ENCODE measurements at regions not wholly inside any gene's neighbourhood (a gene's known extent, or its start where the extent isn't known, plus 50 kb on each side); places are given as distances from the start of the nearest gene placed in this dataset.

DNA sequence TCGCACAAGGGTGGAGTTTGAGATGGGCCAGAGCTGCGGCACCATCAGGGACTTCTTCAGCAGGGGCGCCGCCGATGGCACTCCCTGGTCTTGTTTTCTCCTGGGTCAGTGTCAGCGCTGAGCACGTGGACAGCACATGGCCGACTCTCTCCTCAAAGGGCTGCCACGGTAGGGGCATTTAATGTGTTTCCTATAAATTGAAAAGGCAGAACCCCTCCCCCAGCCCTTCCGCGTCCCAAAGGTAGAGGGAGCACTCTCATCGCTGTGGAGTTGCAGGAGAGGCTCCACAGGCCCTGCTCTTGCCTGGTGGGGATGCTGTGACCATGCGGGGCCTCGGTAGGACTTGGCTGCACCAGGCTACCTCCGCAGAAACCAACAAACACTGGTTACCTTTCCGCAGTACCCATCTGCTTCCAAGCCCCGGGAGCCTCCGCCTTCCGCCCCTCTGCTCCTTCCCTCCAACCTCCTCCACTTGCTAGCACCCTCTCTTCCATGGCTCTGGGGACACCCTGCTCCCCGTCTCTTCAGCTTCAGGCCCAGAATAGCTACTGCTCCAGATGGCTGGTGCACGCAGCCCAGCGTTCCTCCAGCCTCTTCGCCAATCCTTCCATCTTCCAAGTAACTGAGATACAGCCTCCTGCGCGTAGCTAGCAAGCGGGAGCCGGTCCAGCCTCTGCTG lies 166.3 kb upstream of the ADCY1 start:
- Histone ChIP-seq H3K27ac (ENCODE audit: low read depth, low read length) (no peak overlapping the region), H3K36me3 (ENCODE audit: insufficient read depth, low read length) (no peaks in the 10 kb centered on the region), H3K4me3 (ENCODE audit: low read length) (no peak overlapping the region), H3K9ac (ENCODE audit: low read depth, low read length) (no peak overlapping the region), H3K4me1 (ENCODE audit: insufficient read depth, low read length) (no peaks in the 10 kb centered on the region), H3K9me3 (ENCODE audit: insufficient read depth, low read depth, low read length) (0 out of 2 replicates have a peak, but pooled peaks cover 11% of the 10 kb centered on the region), H3K27me3 (ENCODE audit: insufficient read depth, low read length) (no peaks in the 10 kb centered on the region)
- 84% methylated on average over 27 of the region's 27 CpGs for WGBS

DNA sequence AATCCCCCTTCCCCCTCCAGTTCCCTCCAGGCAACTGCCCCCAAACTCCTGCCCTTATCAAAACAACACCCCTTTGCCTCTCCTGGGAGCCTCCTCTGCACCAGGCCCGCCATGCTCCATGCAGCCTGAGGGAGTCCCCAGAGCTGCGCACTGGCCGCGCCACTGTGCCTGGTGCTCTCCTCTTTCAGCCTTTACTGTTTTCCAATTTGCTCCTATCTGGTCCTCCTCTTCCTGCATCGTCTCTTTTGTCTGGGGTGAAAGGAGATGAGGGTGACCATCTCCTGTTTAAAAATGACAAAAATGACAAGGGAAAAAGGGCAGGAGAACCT lies 165.8 kb upstream of the ADCY1 start:
- H3K9me3 ChIP-seq (ENCODE audit: insufficient read depth, low read depth, low read length) = 0 out of 2 replicates have a peak, but pooled peaks cover 11% of the 10 kb centered on the region
- no peaks in the 10 kb centered on the region for H3K36me3 ChIP-seq (ENCODE audit: insufficient read depth, low read length)
- WGBS = 96% methylated on average over 5 of the region's 5 CpGs
- no peak overlapping the region for H3K4me3 ChIP-seq (ENCODE audit: low read length)
- no peak overlapping the region for H3K27ac ChIP-seq (ENCODE audit: low read depth, low read length)
- H3K4me1 ChIP-seq (ENCODE audit: insufficient read depth, low read length) = no peaks in the 10 kb centered on the region
- no peak overlapping the region for H3K9ac ChIP-seq (ENCODE audit: low read depth, low read length)
- no peaks in the 10 kb centered on the region for H3K27me3 ChIP-seq (ENCODE audit: insufficient read depth, low read length)

DNA sequence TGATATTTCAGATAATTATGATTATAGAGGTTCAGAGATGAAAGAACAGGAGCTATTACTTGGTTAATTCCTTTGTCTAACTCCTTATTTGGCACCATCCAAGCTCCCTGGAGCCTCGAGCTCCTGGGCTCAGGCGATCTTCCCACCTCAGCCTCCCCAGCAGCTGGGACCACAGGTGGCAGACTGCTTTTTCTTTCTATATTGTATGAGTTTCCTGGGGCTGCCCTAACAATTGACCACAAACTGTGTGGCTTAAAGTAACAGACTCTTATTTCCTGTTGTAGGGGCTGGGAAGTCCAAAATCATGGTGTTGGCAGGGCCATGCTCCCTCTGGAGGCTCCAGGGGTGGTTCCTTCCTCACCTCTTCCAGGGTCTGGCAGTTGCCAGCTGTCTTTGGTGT lies 163.3 kb upstream of the ADCY1 start:
- 93% methylated on average over 2 of the region's 2 CpGs for WGBS
- Histone ChIP-seq H3K27me3 (ENCODE audit: insufficient read depth, low read length) (no peaks in the 10 kb centered on the region), H3K4me1 (ENCODE audit: insufficient read depth, low read length) (no peaks in the 10 kb centered on the region), H3K9me3 (ENCODE audit: insufficient read depth, low read depth, low read length) (0 out of 2 replicates have a peak, but pooled peaks cover 11% of the 10 kb centered on the region), H3K4me3 (ENCODE audit: low read length) (no peak overlapping the region), H3K27ac (ENCODE audit: low read depth, low read length) (no peak overlapping the region), H3K36me3 (ENCODE audit: insufficient read depth, low read length) (no peaks in the 10 kb centered on the region), H3K9ac (ENCODE audit: low read depth, low read length) (no peak overlapping the region)

GRCh38 chr7:45413419-45413818 lies 160.7 kb upstream of the ADCY1 start:
- no peaks in the 10 kb centered on the region for H3K27me3 ChIP-seq (ENCODE audit: insufficient read depth, low read length)
- H3K9ac ChIP-seq (ENCODE audit: low read depth, low read length) = no peak overlapping the region
- no peaks in the 10 kb centered on the region for H3K4me1 ChIP-seq (ENCODE audit: insufficient read depth, low read length)
- H3K4me3 ChIP-seq (ENCODE audit: low read length) = no peak overlapping the region
- WGBS = 89% methylated on average over 3 of the region's 3 CpGs
- H3K9me3 ChIP-seq (ENCODE audit: insufficient read depth, low read depth, low read length) = 0 out of 2 replicates have a peak, but pooled peaks cover 11% of the 10 kb centered on the region
- no peak overlapping the region for H3K27ac ChIP-seq (ENCODE audit: low read depth, low read length)
- H3K36me3 ChIP-seq (ENCODE audit: insufficient read depth, low read length) = no peaks in the 10 kb centered on the region

GRCh38 chr7:45414226-45414625 lies 159.9 kb upstream of the ADCY1 start:
- Histone ChIP-seq H3K9ac (ENCODE audit: low read depth, low read length) (no peak overlapping the region), H3K27ac (ENCODE audit: low read depth, low read length) (no peak overlapping the region), H3K27me3 (ENCODE audit: insufficient read depth, low read length) (no peaks in the 10 kb centered on the region), H3K36me3 (ENCODE audit: insufficient read depth, low read length) (no peaks in the 10 kb centered on the region), H3K4me3 (ENCODE audit: low read length) (no peak overlapping the region), H3K9me3 (ENCODE audit: insufficient read depth, low read depth, low read length) (0 out of 2 replicates have a peak, but pooled peaks cover 11% of the 10 kb centered on the region), H3K4me1 (ENCODE audit: insufficient read depth, low read length) (no peaks in the 10 kb centered on the region)
- 95% methylated on average over 4 of the region's 4 CpGs for WGBS

DNA sequence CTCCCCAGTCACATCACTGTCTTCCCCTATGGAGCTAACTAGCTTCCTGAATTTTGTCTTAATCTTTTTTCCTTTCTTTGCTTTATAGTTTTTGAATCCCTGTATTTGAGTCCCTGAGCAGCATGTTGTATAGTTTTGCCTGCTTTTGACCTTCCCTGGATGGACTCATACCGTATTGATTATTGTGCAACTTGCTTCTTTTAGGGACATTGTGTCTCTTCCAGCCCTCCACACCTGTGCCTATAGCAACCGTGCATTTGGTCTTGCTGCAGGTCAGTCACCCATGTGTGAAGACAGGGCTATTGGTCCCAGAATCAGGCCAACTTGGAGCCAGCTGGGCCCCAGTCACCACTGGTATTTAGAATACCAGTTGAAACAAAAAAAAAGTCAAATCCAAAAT lies 158.9 kb upstream of the ADCY1 start:
- Histone ChIP-seq H3K27ac (ENCODE audit: low read depth, low read length) (no peak overlapping the region), H3K9me3 (ENCODE audit: insufficient read depth, low read depth, low read length) (0 out of 2 replicates have a peak, but pooled peaks cover 11% of the 10 kb centered on the region), H3K36me3 (ENCODE audit: insufficient read depth, low read length) (no peaks in the 10 kb centered on the region), H3K4me1 (ENCODE audit: insufficient read depth, low read length) (no peaks in the 10 kb centered on the region), H3K4me3 (ENCODE audit: low read length) (no peak overlapping the region), H3K27me3 (ENCODE audit: insufficient read depth, low read length) (no peaks in the 10 kb centered on the region), H3K9ac (ENCODE audit: low read depth, low read length) (no peak overlapping the region)
- 95% methylated on average over 2 of the region's 2 CpGs for WGBS

DNA sequence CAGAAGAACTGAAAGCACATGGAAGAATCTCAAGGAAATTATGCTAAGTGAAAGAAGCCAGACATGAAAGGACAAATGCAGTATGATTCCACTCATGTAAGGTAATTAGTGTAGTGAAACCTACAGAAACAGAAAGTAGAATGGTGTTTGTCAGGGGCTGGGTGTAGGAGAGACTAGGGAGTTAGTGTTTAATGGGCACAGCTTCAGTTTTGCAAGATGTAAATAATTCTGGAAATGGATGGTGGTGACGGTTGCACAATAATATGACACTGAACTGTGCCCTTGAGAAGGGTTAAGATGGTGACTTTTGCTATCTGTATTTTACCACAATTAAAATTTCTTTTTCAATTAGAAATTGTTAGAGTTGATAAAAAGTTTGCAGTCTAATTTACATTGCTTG lies 157.3 kb upstream of the ADCY1 start:
- Histone ChIP-seq H3K36me3 (ENCODE audit: insufficient read depth, low read length) (no peaks in the 10 kb centered on the region), H3K4me3 (ENCODE audit: low read length) (no peak overlapping the region), H3K27ac (ENCODE audit: low read depth, low read length) (no peak overlapping the region), H3K9ac (ENCODE audit: low read depth, low read length) (no peak overlapping the region), H3K4me1 (ENCODE audit: insufficient read depth, low read length) (no peaks in the 10 kb centered on the region), H3K27me3 (ENCODE audit: insufficient read depth, low read length) (no peaks in the 10 kb centered on the region), H3K9me3 (ENCODE audit: insufficient read depth, low read depth, low read length) (0 out of 2 replicates have a peak, but pooled peaks cover 3% of the 10 kb centered on the region)
- WGBS = 94% methylated on average over 1 of the region's 1 CpG

DNA sequence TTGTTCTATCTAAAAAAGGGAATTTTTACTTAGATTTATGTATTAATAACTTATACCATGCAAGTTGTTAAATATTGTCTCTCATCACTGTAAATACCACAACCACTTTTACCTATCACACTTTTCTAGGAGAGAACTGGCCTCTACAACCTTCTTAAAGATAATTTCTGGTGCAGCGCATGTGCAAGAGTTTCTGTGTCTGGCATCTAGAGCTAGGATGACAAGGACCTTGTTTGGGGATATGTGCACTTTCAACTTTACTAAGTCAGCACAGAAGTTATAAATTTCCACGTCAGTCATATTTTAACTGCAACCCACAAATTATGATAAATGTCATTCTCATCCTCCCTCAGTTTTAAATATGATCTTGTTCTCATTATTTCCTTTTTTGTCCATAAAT lies 156.9 kb upstream of the ADCY1 start:
- Histone ChIP-seq H3K27me3 (ENCODE audit: insufficient read depth, low read length) (no peaks in the 10 kb centered on the region), H3K36me3 (ENCODE audit: insufficient read depth, low read length) (no peaks in the 10 kb centered on the region)
- WGBS = 94% methylated on average over 2 of the region's 2 CpGs

DNA sequence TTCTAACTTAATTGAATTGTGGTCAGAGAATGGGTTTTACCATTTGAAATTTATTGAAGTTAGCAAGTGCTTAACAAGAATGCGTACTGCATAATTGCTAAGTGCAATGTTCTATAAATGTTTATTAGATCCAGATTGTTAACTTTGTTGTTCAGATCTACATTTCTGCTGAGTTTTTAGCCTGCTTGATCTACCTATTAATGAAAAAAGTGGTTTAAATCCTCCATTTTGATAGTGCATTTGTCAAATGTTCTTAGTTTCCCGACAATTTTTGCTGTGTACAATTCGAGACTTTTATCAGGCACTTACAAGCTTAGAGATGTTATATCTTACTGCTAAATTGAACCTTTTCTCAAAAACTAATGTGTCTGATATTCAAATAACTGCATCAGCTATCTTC lies 156.4 kb upstream of the ADCY1 start:
- no peak overlapping the region for H3K9ac ChIP-seq (ENCODE audit: low read depth, low read length)

More for the DNA sequence above, 156.9 kb upstream of the ADCY1 start:
- Histone ChIP-seq H3K27ac (ENCODE audit: low read depth, low read length) (no peak overlapping the region), H3K4me1 (ENCODE audit: insufficient read depth, low read length) (no peaks in the 10 kb centered on the region), H3K9me3 (ENCODE audit: insufficient read depth, low read depth, low read length) (no peaks in the 10 kb centered on the region), H3K4me3 (ENCODE audit: low read length) (no peak overlapping the region), H3K9ac (ENCODE audit: low read depth, low read length) (no peak overlapping the region)

DNA sequence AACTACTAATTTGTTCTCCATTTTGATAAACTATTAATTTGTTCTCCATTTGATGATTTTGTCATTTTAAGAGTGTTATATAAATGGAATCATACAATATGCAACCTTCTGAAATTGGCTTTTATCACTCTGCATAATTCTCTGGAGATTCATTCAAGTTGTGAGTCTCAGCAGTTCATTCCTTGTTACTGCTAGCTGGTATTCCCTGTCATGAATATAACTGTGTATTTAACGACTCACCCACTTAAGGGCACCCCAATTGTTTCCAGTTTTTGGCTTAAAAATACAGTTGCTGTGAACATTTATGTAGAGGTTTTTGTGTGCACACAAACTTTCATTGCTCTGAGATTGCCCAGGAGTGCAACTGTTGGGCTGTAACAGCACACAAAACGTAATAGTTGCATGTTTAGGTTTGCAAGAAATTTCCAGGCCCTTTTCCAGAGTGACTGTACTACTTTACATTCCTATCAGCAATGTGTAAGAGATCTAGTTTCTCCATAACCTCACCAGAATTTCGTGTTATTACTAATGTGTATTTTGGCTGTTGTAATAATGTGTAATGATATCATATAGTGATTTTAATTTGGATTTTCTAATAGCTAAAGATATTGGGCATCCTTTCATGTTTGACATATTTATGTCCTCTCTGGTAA lies 153.2 kb upstream of the ADCY1 start:
- Histone ChIP-seq H3K36me3 (ENCODE audit: insufficient read depth, low read length) (no peaks in the 10 kb centered on the region), H3K9ac (ENCODE audit: low read depth, low read length) (no peak overlapping the region), H3K27ac (ENCODE audit: low read depth, low read length) (no peak overlapping the region), H3K4me3 (ENCODE audit: low read length) (no peak overlapping the region), H3K27me3 (ENCODE audit: insufficient read depth, low read length) (no peaks in the 10 kb centered on the region), H3K4me1 (ENCODE audit: insufficient read depth, low read length) (no peaks in the 10 kb centered on the region), H3K9me3 (ENCODE audit: insufficient read depth, low read depth, low read length) (no peaks in the 10 kb centered on the region)
- WGBS = 95% methylated on average over 2 of the region's 3 CpGs

More for the DNA sequence above, 156.4 kb upstream of the ADCY1 start:
- H3K4me1 ChIP-seq (ENCODE audit: insufficient read depth, low read length) = no peaks in the 10 kb centered on the region
- H3K27ac ChIP-seq (ENCODE audit: low read depth, low read length) = no peak overlapping the region
- H3K27me3 ChIP-seq (ENCODE audit: insufficient read depth, low read length) = no peaks in the 10 kb centered on the region
- WGBS = 93% methylated on average over 3 of the region's 3 CpGs
- H3K9me3 ChIP-seq (ENCODE audit: insufficient read depth, low read depth, low read length) = no peaks in the 10 kb centered on the region
- no peaks in the 10 kb centered on the region for H3K36me3 ChIP-seq (ENCODE audit: insufficient read depth, low read length)
- no peak overlapping the region for H3K4me3 ChIP-seq (ENCODE audit: low read length)

DNA sequence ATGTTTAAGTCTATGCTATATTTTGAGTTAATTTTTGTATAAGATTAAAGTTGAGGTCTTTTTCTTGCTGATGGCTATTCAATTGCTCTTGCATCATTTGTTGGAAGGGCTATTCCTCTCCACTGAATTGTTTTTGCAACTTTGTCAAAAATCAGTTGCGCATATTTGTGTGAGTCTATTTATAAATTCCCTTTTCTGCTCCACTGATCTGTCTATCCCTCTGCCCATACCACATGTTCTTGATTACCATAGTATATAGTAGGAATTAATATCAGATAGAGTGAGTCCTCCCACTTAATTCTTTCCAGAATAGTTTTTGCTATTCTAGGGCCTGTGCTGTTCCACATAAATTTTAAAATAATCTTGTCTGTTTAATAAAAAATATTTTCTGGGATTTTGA lies 152.4 kb upstream of the ADCY1 start:
- Histone ChIP-seq H3K4me3 (ENCODE audit: low read length) (no peak overlapping the region), H3K27me3 (ENCODE audit: insufficient read depth, low read length) (no peaks in the 10 kb centered on the region), H3K27ac (ENCODE audit: low read depth, low read length) (no peak overlapping the region), H3K9ac (ENCODE audit: low read depth, low read length) (no peak overlapping the region), H3K36me3 (ENCODE audit: insufficient read depth, low read length) (no peaks in the 10 kb centered on the region), H3K4me1 (ENCODE audit: insufficient read depth, low read length) (no peaks in the 10 kb centered on the region), H3K9me3 (ENCODE audit: insufficient read depth, low read depth, low read length) (no peaks in the 10 kb centered on the region)
- no CpG with 5 or more reads among the region's 1 CpG for WGBS

Measured in HUES64 (cell line).